ENCODE measurements at regions not wholly inside any gene's neighbourhood (a gene's known extent, or its start where the extent isn't known, plus 50 kb on each side); places are given as distances from the start of the nearest gene placed in this dataset.

GRCh38 chr15:39052323-39052705 is 487.7 kb upstream of the RASGRP1 start:
- no peak for TF ChIP-seq CTCF (IDR thresholded peaks at IDR 0.05)
- no peak for TF ChIP-seq MAX (IDR thresholded peaks at IDR 0.05; ENCODE audit: low read depth)
- TF ChIP-seq TCF12 (IDR thresholded peaks at IDR 0.05) = no peak
- no peak for TF ChIP-seq POLR2AphosphoS5 (IDR thresholded peaks at IDR 0.05; ENCODE audit: low read depth, low read length)
- no peak for TF ChIP-seq YY1 (IDR thresholded peaks at IDR 0.05; ENCODE audit: low read depth)
- no peak for TF ChIP-seq RFX5 (IDR thresholded peaks at IDR 0.05; ENCODE audit: low read length)
- TF ChIP-seq EZH2phosphoT487 (IDR thresholded peaks at IDR 0.05; ENCODE audit: borderline replicate concordance, low read depth) = no peak
- TF ChIP-seq EP300 (IDR thresholded peaks at IDR 0.05; ENCODE audit: borderline replicate concordance in 1 of 2, low read depth in 1 of 2, low read length in 1 of 2) = no peak
- TF ChIP-seq GABPA (IDR thresholded peaks at IDR 0.05; ENCODE audit: low read depth) = no peak
- no peak for TF ChIP-seq FOXJ3 (CRISPR knock-in tag; IDR thresholded peaks at IDR 0.05)
- TF ChIP-seq JUND (IDR thresholded peaks at IDR 0.05) = no peak
- TF ChIP-seq CHD2 (IDR thresholded peaks at IDR 0.05; ENCODE audit: low read length, partially characterized antibody) = no peak
- TF ChIP-seq MXI1 (IDR thresholded peaks at IDR 0.05; ENCODE audit: low read depth, low read length) = no peak

Data from SK-N-SH (cell line).